ENCODE measurements at regions not wholly inside any gene's neighbourhood (a gene's known extent, or its start where the extent isn't known, plus 50 kb on each side); places are given as distances from the start of the nearest gene placed in this dataset.
"Not testable (repeated sequence)": the region's sequence is repeated elsewhere in the genome, so short reads cannot be mapped to it uniquely, and the experiment has no call there.

DNA sequence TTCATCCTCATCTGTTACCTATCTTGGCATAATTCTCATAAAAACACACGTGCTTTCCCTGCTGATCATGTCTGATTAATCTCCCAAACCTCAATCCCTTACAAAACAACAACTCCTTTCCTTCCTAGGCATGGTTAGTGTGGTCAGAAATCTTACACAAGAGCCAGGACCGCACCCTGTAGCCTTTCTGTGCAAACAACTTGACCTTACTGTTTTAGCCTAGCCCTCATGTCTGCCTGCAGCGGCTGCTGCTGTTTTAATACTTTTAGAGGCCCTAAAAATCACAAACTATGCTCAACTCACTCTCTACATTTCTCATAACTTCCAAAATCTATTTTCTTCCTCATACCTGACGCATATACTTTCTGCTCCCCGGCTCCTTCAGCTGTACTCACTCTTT lies 103.6 kb upstream of the UST start:
- TF ChIP-seq CTCF, POLR2A (IDR thresholded peaks at IDR 0.05): not testable (repeated sequence)

Data from thyroid gland (tissue), 4 donors.